Liver (tissue), 3 donors: ENCODE measurements at regions not wholly inside any gene's neighbourhood (a gene's known extent, or its start where the extent isn't known, plus 50 kb on each side); places are given as distances from the start of the nearest gene placed in this dataset.

Source experiments
- RXRA ChIP-seq, 2 donors: IDR thresholded peaks; 2 replicates each; pipeline ENCODE4 v1.6.1; 2017 to 2018; ENCODE audit warnings: antibody characterized with exemption in 2 of 2, mild to moderate bottlenecking in 1 of 2
- TF ChIP-seq, protein P1 (sequence below): fragments of 150-350 bp; IDR thresholded peaks from 2 replicates; pipeline ENCODE4 v1.5.1; 2017; ENCODE audit warnings: improper control_type of control experiment, low read depth, low read length; ENCODE audit not compliant: missing input control
- donor health status: healthy.
- donor health status: healthy.

DNA sequence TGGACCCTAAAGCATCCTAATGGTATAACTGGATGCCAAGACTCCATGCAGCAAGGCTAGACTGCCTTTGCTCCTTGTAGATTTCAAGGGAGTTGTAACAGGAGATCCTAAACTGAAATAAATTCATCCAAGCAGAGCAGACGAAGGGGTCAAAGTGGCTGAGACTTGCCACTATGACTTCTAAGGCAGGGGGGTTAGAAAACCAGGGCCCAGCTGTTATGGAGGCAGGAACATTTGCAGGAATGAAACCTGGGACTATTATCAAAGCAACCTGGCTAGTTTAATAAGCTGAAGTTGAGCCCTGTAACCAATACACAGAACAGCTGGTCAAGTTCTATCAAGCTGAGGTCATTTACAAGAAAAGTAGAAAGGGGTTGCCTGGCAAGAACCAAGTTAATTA lies 122.2 kb upstream of the TRPC6 start:
- TF ChIP-seq, protein P1, sequence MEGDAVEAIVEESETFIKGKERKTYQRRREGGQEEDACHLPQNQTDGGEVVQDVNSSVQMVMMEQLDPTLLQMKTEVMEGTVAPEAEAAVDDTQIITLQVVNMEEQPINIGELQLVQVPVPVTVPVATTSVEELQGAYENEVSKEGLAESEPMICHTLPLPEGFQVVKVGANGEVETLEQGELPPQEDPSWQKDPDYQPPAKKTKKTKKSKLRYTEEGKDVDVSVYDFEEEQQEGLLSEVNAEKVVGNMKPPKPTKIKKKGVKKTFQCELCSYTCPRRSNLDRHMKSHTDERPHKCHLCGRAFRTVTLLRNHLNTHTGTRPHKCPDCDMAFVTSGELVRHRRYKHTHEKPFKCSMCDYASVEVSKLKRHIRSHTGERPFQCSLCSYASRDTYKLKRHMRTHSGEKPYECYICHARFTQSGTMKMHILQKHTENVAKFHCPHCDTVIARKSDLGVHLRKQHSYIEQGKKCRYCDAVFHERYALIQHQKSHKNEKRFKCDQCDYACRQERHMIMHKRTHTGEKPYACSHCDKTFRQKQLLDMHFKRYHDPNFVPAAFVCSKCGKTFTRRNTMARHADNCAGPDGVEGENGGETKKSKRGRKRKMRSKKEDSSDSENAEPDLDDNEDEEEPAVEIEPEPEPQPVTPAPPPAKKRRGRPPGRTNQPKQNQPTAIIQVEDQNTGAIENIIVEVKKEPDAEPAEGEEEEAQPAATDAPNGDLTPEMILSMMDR, result no peak
- no peak for TF ChIP-seq RXRA (IDR thresholded peaks at IDR 0.05)
